HepG2 (cell line): ENCODE measurements at regions not wholly inside any gene's neighbourhood (a gene's known extent, or its start where the extent isn't known, plus 50 kb on each side); places are given as distances from the start of the nearest gene placed in this dataset.

ENCODE experiments used
- ATAC-seq: fragments of 200-7000 bp; cut with Tn5 transposase; 3 replicates; pipeline ENCODE4 v1.9.1; 2020; ENCODE audit warnings: mild to moderate bottlenecking, moderate library complexity
- BruUV-seq: library from RNA; stranded (reverse); fragments of 400-500 nt; replicated peaks from 2 replicates; lab custom pipeline; 2021; lab: Mats Ljungman, UMichigan
- CTCF ChIA-PET: fragments of 300-600 bp; formaldehyde crosslinking; extraction: SDS; loops from one replicate; lab custom pipeline; 2021; ENCODE audit warnings: low total read pairs, inconsistent platforms, low intra/inter-chr PET ratio; lab: Yijun Ruan, JAX
- POLR2A ChIA-PET: fragments of 350-600 bp; sonication (Branson Sonifier 250); formaldehyde crosslinking; loops from one replicate; lab custom pipeline; 2020; ENCODE audit warnings: antibody characterized with exemption, inconsistent platforms; lab: Yijun Ruan, JAX
- DNase-seq: peaks from one replicate; pipeline ENCODE4 v3.0.0-alpha.2; 2015; ENCODE audit warnings: low spot score
- FAIRE-seq: peaks from 3 replicates; lab custom pipeline; 2011; peaks lifted over from hg19 to GRCh38; lab: Jason Lieb, UNC
- H2AFZ ChIP-seq: one replicate; pipeline ENCODE4 v1.6.1; 2011; ENCODE audit warnings: low read length, inconsistent platforms
- H3K27ac ChIP-seq: fragments of 300-600 bp; 3 replicates; pipeline ENCODE4 v1.8.0; 2011; ENCODE audit warnings: mixed run types, mild to moderate bottlenecking, mixed read lengths, low read length, inconsistent platforms; ENCODE audit not compliant: insufficient read depth; ENCODE audit errors: extremely low read length
- H3K27me3 ChIP-seq, 2 experiments: fragments of 200-600 bp in 1 of 2; 2 replicates in 1 of 2; 3 replicates in 1 of 2; pipeline versions ENCODE4 v1.6.0 to v1.8.0; 2011; ENCODE audit warnings: low read length in 2 of 2, mild to moderate bottlenecking in 2 of 2, moderate library complexity in 2 of 2, inconsistent platforms in 1 of 2; ENCODE audit not compliant: insufficient read depth in 2 of 2, control insufficient read depth in 1 of 2
- H3K36me3 ChIP-seq, 2 experiments: fragments of 200-600 bp in 1 of 2; replicated peaks in 1 of 2; 2 replicates in 1 of 2; 3 replicates in 1 of 2; pipeline versions ENCODE4 v1.5.1 to v1.8.0; 2011; ENCODE audit warnings: low read length in 2 of 2, inconsistent platforms in 1 of 2; ENCODE audit not compliant: insufficient read depth in 2 of 2, control insufficient read depth in 1 of 2
- H3K4me1 ChIP-seq: 2 replicates; pipeline ENCODE4 v1.5.1; 2012; ENCODE audit warnings: low read length, inconsistent platforms; ENCODE audit not compliant: insufficient read depth
- H3K4me2 ChIP-seq: 2 replicates; pipeline ENCODE4 v1.6.0; 2011; ENCODE audit warnings: low read depth, low read length, inconsistent platforms
- H3K4me3 ChIP-seq, 3 experiments: fragments of 200-600 bp in 1 of 3; sonication (generic), shearing (Covaris generic) in 1 of 3; replicated peaks in 1 of 3; 2 replicates each; pipeline ENCODE4 v1.5.1; 2011 to 2016; ENCODE audit warnings: low read length in 3 of 3, inconsistent platforms in 2 of 3, low read depth in 2 of 3, mild to moderate bottlenecking in 2 of 3, control low read depth in 1 of 3, mixed read lengths in 1 of 3; ENCODE audit not compliant: insufficient read depth in 1 of 3
- H3K79me2 ChIP-seq: one replicate; pipeline ENCODE4 v1.6.1; 2011; ENCODE audit warnings: low read length, inconsistent platforms; ENCODE audit not compliant: insufficient read depth
- H3K9ac ChIP-seq: 2 replicates; pipeline ENCODE4 v1.6.0; 2011; ENCODE audit warnings: mild to moderate bottlenecking, low read depth, low read length, inconsistent platforms; ENCODE audit not compliant: insufficient read depth
- H3K9me3 ChIP-seq: 2 replicates; pipeline ENCODE4 v1.5.1; 2012; ENCODE audit warnings: mild to moderate bottlenecking, low read length
- H4K20me1 ChIP-seq: 2 replicates; pipeline ENCODE4 v1.6.0; 2011; ENCODE audit warnings: inconsistent platforms, mild to moderate bottlenecking, low read length, moderate library complexity; ENCODE audit not compliant: insufficient read depth
- E2F1 ChIP-seq: sonication (generic); formaldehyde crosslinking; IDR thresholded peaks from 2 replicates; pipeline ENCODE4 v1.5.0; 2020; ENCODE audit warnings: missing genetic modification reagents
- HNF4G ChIP-seq, 2 experiments: sonication (generic) in 1 of 2; formaldehyde crosslinking in 1 of 2; IDR thresholded peaks; 2 replicates each; pipeline versions ENCODE4 v1.4.0 to v1.6.1; 2011 to 2020; ENCODE audit warnings: borderline replicate concordance in 2 of 2, low read depth in 2 of 2, mild to moderate bottlenecking in 2 of 2, low read length in 1 of 2, missing genetic modification reagents in 1 of 2, moderate library complexity in 1 of 2
- HNRNPLL ChIP-seq: fragments of 200-400 bp; formaldehyde crosslinking; IDR thresholded peaks from 2 replicates; pipeline ENCODE4 v1.6.1; 2017; ENCODE audit warnings: mild to moderate bottlenecking, low read depth, low read length; ENCODE audit not compliant: poor library complexity, severe bottlenecking
- MLX ChIP-seq: IDR thresholded peaks from 2 replicates; pipeline ENCODE4 v1.6.1; 2016
- NBN ChIP-seq: fragments of 450-650 bp; conservative IDR thresholded peaks from 2 replicates; pipeline ENCODE4 v1.6.1; 2017
- RERE ChIP-seq: IDR thresholded peaks from 2 replicates; pipeline ENCODE4 v1.6.1; 2016; ENCODE audit warnings: low read depth, missing genetic modification reagents, missing compliant biosample characterization
- SIX4 ChIP-seq: sonication (generic); formaldehyde crosslinking; IDR thresholded peaks from 2 replicates; pipeline ENCODE4 v1.4.0; 2020; ENCODE audit warnings: missing genetic modification reagents
- TIGD3 ChIP-seq: sonication (generic); formaldehyde crosslinking; IDR thresholded peaks from 2 replicates; pipeline ENCODE4 v1.5.1; 2020; ENCODE audit warnings: mild to moderate bottlenecking, missing genetic modification reagents, borderline replicate concordance
- ZFP1 ChIP-seq: IDR thresholded peaks from 2 replicates; pipeline ENCODE4 v1.6.1; 2016
- ZNF766 ChIP-seq: sonication (generic); formaldehyde crosslinking; IDR thresholded peaks from 2 replicates; pipeline ENCODE4 v1.5.0; 2020; ENCODE audit warnings: missing genetic modification reagents, borderline replicate concordance
- WGBS: methylation state at CpG from one replicate; pipeline ENCODE4 v1.1.6; 2017; ENCODE audit warnings: low lambda C conversion rate; 5-methylcytosine and 5-hydroxymethylcytosine counted together
- in situ Hi-C: cut with HindIII; loops from 2 replicates; pipeline ENCODE4 v1.10.0; 2017; ENCODE audit warnings: low pct_unique_long_range_greater_than_20kb; ENCODE audit not compliant: extremely low pct_ligation_motif_present
- intact Hi-C: fragments of 100-400 bp; cut with micrococcal nuclease; formaldehyde crosslinking; loops from one replicate; pipeline ENCODE4 v1.10.0; 2022; ENCODE audit not compliant: unreplicated experiment

- no peak overlapping the region for H3K4me2 ChIP-seq
- CTCF ChIA-PET, result no interaction called here
- H3K4me1 ChIP-seq, result no peaks in the 10 kb centered on the region
- H3K9ac ChIP-seq, result no peak overlapping the region
- H2AFZ ChIP-seq, result no peak overlapping the region
- ATAC-seq (no peak), FAIRE-seq (no peak), DNase-seq (no peak)
- no peaks in the 10 kb centered on the region for H4K20me1 ChIP-seq
- no peak overlapping the region for H3K27ac ChIP-seq
- 0% methylated on average over 1 of the region's 1 CpG for WGBS
- H3K27me3 ChIP-seq, result no peaks in the 10 kb centered on the region
- no peaks in the 10 kb centered on the region for H3K79me2 ChIP-seq
- H3K9me3 ChIP-seq, result peaks cover 59% of the 10 kb centered on the region
- no TSS peak for BruUV-seq
- POLR2A ChIA-PET, result no interaction called here
- H3K4me3 ChIP-seq, result no peak overlapping the region
- H3K36me3 ChIP-seq, result no peaks in the 10 kb centered on the region
- in situ Hi-C loops, result no loop called here
- intact Hi-C loops, result no loop called here
- TF ChIP-seq E2F1, result no peak
- no peak for TF ChIP-seq MLX (CRISPR knock-in tag)
- no peak for TF ChIP-seq TIGD3
- no peak for TF ChIP-seq ZNF766 (CRISPR knock-in tag)
- no peak for TF ChIP-seq RERE (CRISPR knock-in tag)
- no peak for TF ChIP-seq HNRNPLL
- no peak for TF ChIP-seq SIX4 (CRISPR knock-in tag)
- TF ChIP-seq HNF4G (IDR thresholded peaks at IDR 0.05; ENCODE audit: borderline replicate concordance, low read depth, low read length), result no peak
- TF ChIP-seq HNF4G (CRISPR knock-in tag; IDR thresholded peaks at IDR 0.05; ENCODE audit: borderline replicate concordance, low read depth), result no peak
- no peak for TF ChIP-seq NBN
- TF ChIP-seq ZFP1 (CRISPR knock-in tag), result no peak
Measured at GRCh38 chr13:80530902-80531301, 190.0 kb upstream of the SPRY2 start.
